ENCODE measurements at regions not wholly inside any gene's neighbourhood (a gene's known extent, or its start where the extent isn't known, plus 50 kb on each side); places are given as distances from the start of the nearest gene placed in this dataset.
"Not testable (repeated sequence)": the region's sequence is repeated elsewhere in the genome, so short reads cannot be mapped to it uniquely, and the experiment has no call there.

DNA sequence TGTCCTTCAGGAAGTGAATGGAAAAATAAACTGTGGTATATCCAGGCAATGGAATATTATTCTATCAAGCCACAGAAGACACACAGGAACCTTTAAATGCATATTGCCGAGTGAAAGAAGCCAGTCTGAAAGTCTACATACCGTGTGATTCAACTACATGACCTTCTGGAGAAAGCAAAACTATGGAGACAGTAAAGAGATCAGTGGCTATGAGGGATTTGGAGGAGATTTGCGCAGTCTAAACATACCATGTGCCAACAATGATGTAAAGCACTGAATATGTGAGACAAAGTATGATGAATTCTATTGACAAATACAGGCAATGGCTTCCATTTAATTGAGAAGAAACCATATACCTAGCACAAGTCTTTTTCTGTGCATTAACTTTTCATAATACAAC, 518.3 kb upstream of the ZNF337 start:
- Histone ChIP-seq H3K27ac (no peak overlapping the region), H3K4me3 (no peak overlapping the region), H3K9me3 (no peaks in the 10 kb centered on the region), H3K4me1 (no peaks in the 10 kb centered on the region), H3K36me3 (no peaks in the 10 kb centered on the region), H3K27me3 (no peaks in the 10 kb centered on the region)
- ATAC-seq (ENCODE audit: low FRiP score in 2 of 2), result no peak
- DNase-seq, result no peak
- TF ChIP-seq, protein P1, sequence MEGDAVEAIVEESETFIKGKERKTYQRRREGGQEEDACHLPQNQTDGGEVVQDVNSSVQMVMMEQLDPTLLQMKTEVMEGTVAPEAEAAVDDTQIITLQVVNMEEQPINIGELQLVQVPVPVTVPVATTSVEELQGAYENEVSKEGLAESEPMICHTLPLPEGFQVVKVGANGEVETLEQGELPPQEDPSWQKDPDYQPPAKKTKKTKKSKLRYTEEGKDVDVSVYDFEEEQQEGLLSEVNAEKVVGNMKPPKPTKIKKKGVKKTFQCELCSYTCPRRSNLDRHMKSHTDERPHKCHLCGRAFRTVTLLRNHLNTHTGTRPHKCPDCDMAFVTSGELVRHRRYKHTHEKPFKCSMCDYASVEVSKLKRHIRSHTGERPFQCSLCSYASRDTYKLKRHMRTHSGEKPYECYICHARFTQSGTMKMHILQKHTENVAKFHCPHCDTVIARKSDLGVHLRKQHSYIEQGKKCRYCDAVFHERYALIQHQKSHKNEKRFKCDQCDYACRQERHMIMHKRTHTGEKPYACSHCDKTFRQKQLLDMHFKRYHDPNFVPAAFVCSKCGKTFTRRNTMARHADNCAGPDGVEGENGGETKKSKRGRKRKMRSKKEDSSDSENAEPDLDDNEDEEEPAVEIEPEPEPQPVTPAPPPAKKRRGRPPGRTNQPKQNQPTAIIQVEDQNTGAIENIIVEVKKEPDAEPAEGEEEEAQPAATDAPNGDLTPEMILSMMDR (IDR thresholded peaks at IDR 0.05), result no peak
- TF ChIP-seq EP300 (IDR thresholded peaks at IDR 0.05) (no peak), POLR2A (IDR thresholded peaks at IDR 0.05) (no peak), POLR2AphosphoS5 (IDR thresholded peaks at IDR 0.05) (no peak)
- 72 to 83% methylated on average over 3 of the region's 3 CpGs for WGBS, 2 donors

DNA sequence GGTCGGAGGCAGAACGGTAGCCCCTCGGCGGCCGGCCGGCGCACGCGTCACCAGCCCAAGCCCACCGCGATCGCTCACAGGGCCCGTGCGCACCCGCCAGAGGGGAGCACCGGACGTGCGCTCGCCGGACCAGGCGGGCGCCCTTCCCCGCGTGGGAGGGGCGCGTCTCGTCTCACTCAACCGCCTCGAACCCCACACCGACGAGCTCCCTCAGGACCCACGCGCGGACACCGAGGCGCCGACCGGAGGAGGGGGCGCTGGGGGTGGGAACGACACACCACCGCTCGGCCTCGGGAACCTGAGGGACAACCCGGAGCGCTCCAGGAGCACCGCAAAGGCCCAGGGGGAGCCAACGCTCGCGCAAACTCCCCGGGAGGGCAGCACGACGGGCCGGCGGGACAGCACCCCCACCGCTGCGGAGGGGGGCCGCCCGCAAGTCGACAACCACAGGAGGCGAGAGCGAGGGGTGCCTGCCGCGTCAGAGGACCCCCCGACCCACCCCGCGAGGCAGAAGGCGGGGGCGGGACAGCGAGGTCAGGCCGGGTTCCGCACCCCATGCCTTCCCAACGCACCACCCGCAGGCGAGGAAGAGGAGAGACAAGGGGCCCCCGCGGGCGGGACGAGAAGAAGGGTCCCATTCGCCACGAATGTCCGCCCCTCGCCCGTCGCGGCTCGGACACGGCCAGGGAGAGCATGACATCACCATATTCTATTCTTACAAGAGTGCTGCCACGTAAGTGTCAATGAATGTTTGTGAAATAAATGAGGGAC, 512.7 kb upstream of the ZNF337 start:
- DNase-seq, result peak; percentile 21 to 87
- H3K9me3 ChIP-seq, result no peaks in the 10 kb centered on the region
- TF ChIP-seq POLR2A (IDR thresholded peaks at IDR 0.05) (no peak), POLR2AphosphoS5 (IDR thresholded peaks at IDR 0.05) (no peak), EP300 (IDR thresholded peaks at IDR 0.05) (no peak)
- TF ChIP-seq, protein P1 (IDR thresholded peaks at IDR 0.05), result no peak
- 11 to 30% methylated on average over 15 to 38 of the region's 88 CpGs for WGBS, 2 donors
- peak overlapping the region in 3 of 4 donors; percentile 36 to 78 (median 68) for H3K27ac ChIP-seq
- no peaks in the 10 kb centered on the region for H3K36me3 ChIP-seq
- H3K27me3 ChIP-seq, result peaks cover 0 to 16% (median 7%) of the 10 kb centered on the region in 4 donors
- H3K4me1 ChIP-seq, result peaks cover 0 to 13% (median 0%) of the 10 kb centered on the region in 4 donors
- peak in 1 of 2 donors; percentile 20 for ATAC-seq (ENCODE audit: low FRiP score in 2 of 2)
- H3K4me3 ChIP-seq, result peak overlapping the region in 3 of 4 donors; percentile 45 to 57 (median 54)

DNA sequence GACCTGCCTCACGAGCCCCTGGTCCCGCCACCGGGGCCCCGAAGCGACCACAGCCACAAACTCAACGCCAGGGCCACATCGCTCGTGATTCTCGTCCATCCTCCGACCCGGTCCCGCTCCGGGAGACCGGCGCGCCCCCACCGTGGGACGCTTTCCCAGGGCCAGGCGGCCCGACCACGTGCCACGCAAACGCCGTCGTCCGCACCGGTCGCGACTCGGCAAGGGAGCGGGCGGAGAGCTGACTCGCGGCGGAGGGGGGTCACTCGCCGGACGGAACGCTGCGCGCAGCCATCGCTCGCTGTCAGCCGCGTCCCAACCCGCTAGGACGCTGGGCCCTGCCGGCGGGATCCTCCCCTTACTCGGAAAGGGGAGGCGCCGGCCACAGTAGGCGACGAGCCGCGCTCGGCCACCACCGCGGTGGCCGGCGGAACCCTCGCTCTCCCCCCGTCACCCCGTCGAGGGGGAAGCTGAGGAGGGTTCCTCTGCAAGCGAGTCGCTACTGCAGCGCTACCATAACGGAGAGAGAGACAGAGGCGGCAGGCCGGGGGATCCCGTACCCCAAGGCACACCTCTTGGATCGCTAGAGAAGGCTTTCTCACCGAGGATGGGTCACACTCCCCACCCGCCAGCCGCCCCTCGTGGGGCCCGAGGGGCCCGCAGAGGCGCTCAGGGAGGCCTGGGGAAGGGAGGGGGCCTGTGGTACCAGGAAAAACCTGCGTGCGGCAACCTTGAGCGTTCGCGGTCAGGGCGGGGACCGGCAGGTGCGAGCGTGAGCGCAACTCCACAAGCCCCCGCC, 511.8 kb upstream of the ZNF337 start:
- Histone ChIP-seq H3K27ac (peak overlapping the region; percentile 13 to 78 (median 52)), H3K9me3 (no peaks in the 10 kb centered on the region), H3K4me1 (peaks cover 0 to 13% (median 0%) of the 10 kb centered on the region in 4 donors), H3K36me3 (no peaks in the 10 kb centered on the region), H3K27me3 (peaks cover 0 to 16% (median 7%) of the 10 kb centered on the region in 4 donors), H3K4me3 (peak overlapping the region in 3 of 4 donors; percentile 45 to 57 (median 54))
- TF ChIP-seq, protein P1 (IDR thresholded peaks at IDR 0.05), result peak in 1 of 6 experiments; percentile 21
- no peak for TF ChIP-seq EP300 (IDR thresholded peaks at IDR 0.05)
- peak in 1 of 4 donors; percentile 46 for TF ChIP-seq POLR2A (IDR thresholded peaks at IDR 0.05)
- no peak for TF ChIP-seq POLR2AphosphoS5 (IDR thresholded peaks at IDR 0.05)
- peak; percentile 51 to 90 for DNase-seq
- ATAC-seq (ENCODE audit: low FRiP score in 2 of 2), result peak; percentile 78 to 88
- WGBS, 2 donors, result 11 to 20% methylated on average over 15 to 30 of the region's 91 CpGs

DNA sequence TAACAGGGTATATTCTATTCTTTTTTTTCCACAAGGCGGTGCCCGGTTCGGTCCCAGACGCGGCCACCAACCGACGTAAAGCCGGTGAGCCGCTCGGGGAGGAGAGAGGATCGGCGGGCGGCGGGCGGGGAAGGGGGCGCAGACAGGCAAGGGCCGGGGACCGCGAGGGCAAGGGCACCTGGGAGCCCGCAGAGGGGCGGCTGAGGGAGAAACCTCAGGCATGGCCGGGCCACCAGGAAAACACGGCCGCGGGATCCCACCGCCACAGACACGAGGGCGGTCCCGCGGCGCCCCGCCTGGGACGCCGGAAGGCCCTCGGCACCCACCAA, 511.3 kb upstream of the ZNF337 start:
- peak overlapping the region in 3 of 4 donors; percentile 13 to 78 (median 68) for H3K27ac ChIP-seq
- ATAC-seq (ENCODE audit: low FRiP score in 2 of 2); H3K36me3 ChIP-seq; H3K9me3 ChIP-seq: not testable (repeated sequence)
- DNase-seq, result peak; percentile 20 to 85
- H3K27me3 ChIP-seq, result peaks cover 0 to 16% (median 7%) of the 10 kb centered on the region in 4 donors
- H3K4me3 ChIP-seq, result peak overlapping the region in 3 of 4 donors; percentile 45 to 57 (median 54)
- 6 to 7% methylated on average over 10 to 21 of the region's 35 CpGs for WGBS, 2 donors
- H3K4me1 ChIP-seq, result peaks cover 0 to 13% (median 0%) of the 10 kb centered on the region in 4 donors

All from upper lobe of left lung (tissue), 6 donors.